A549 (cell line): ENCODE measurements at regions not wholly inside any gene's neighbourhood (a gene's known extent, or its start where the extent isn't known, plus 50 kb on each side); places are given as distances from the start of the nearest gene placed in this dataset.

Source experiments
- ATAC-seq, 2 experiments: fragments of 200-7000 bp in 1 of 2; fragments of >200 bp in 1 of 2; cut with Nextera tagmentation in 1 of 2; cut with Tn5 transposase in 1 of 2; 3 replicates each; pipeline versions ENCODE4 v1.8.0 to v1.9.1; 2018 to 2020; ENCODE audit warnings: mild to moderate bottlenecking in 1 of 2, moderate library complexity in 1 of 2
- CTCF ChIA-PET: fragments of 300-600 bp; sonication (Branson Sonifier 250); formaldehyde crosslinking; extraction: SDS; loops from one replicate; lab custom pipeline; 2021; ENCODE audit warnings: antibody characterized with exemption, inconsistent platforms; lab: Yijun Ruan, JAX
- POLR2A ChIA-PET: fragments of 350-600 bp; formaldehyde crosslinking; extraction: SDS; loops from one replicate; lab custom pipeline; 2021; ENCODE audit warnings: antibody characterized with exemption, inconsistent platforms; lab: Yijun Ruan, JAX
- DNase-seq, 2 experiments: peaks; one replicate each; pipeline versions ENCODE4 v3.0.0 to v3.0.0-alpha.2; 2011 to 2016; ENCODE audit warnings: low read depth in 1 of 2, low spot score in 1 of 2
- FAIRE-seq: peaks from 2 replicates; lab custom pipeline; 2011; peaks lifted over from hg19 to GRCh38; lab: Jason Lieb, UNC
- H3K27ac ChIP-seq, 2 experiments: fragments of >200 bp; sonication (Bioruptor Twin); formaldehyde crosslinking; 3 replicates each; pipeline ENCODE4 v1.5.1; 2016 to 2017
- H3K4me1 ChIP-seq: fragments of >200 bp; sonication (Bioruptor Twin); formaldehyde crosslinking; 3 replicates; pipeline ENCODE4 v1.6.1; 2016
- H3K4me2 ChIP-seq: fragments of >200 bp; sonication (Bioruptor Twin); formaldehyde crosslinking; 3 replicates; pipeline ENCODE4 v1.6.1; 2016
- H3K4me3 ChIP-seq: fragments of >200 bp; sonication (Bioruptor Twin); formaldehyde crosslinking; 3 replicates; pipeline ENCODE4 v1.5.1; 2016
- H3K9me3 ChIP-seq: fragments of >200 bp; sonication (Bioruptor Twin); formaldehyde crosslinking; 3 replicates; pipeline ENCODE4 v1.6.1; 2016
- BHLHE40 ChIP-seq: IDR thresholded peaks from 2 replicates; pipeline ENCODE4 v1.6.1; 2012; ENCODE audit warnings: low read depth, low read length, inconsistent platforms
- CBX8 ChIP-seq: fragments of 200-600 bp; sonication (generic); IDR thresholded peaks from 2 replicates; pipeline ENCODE4 v1.6.1; 2016
- CEBPB ChIP-seq, 2 experiments: fragments of >200 bp in 1 of 2; sonication (Bioruptor Twin) in 1 of 2; formaldehyde crosslinking in 1 of 2; IDR thresholded peaks; 2 replicates each; pipeline ENCODE4 v1.6.1; 2012 to 2016
- CHD2 ChIP-seq: fragments of 150-350 bp; IDR thresholded peaks from 2 replicates; pipeline ENCODE4 v1.6.1; 2014; ENCODE audit warnings: low read length; ENCODE audit not compliant: partially characterized antibody
- ESRRA ChIP-seq: fragments of 150-350 bp; IDR thresholded peaks from 2 replicates; pipeline ENCODE4 v1.6.1; 2014; ENCODE audit warnings: mild to moderate bottlenecking, low read length, borderline replicate concordance
- FOSL2 ChIP-seq, 2 experiments: fragments of 450-650 bp in 1 of 2; fragments of >200 bp in 1 of 2; sonication (Bioruptor Twin) in 1 of 2; formaldehyde crosslinking; IDR thresholded peaks; 2 replicates each; pipeline versions ENCODE4 v1.5.0 to v1.6.1; 2016 to 2020; ENCODE audit warnings: mild to moderate bottlenecking in 1 of 2, moderate library complexity in 1 of 2
- GATA3 ChIP-seq: IDR thresholded peaks from 2 replicates; pipeline ENCODE4 v1.6.1; 2012; ENCODE audit warnings: borderline replicate concordance
- HOXB13 ChIP-seq: fragments of 250-450 bp; sonication (Bioruptor Pico); IDR thresholded peaks from 2 replicates; pipeline ENCODE4 v1.5.0; 2020; ENCODE audit warnings: low read depth, mild to moderate bottlenecking, moderate library complexity
- JUN ChIP-seq, 2 experiments: fragments of >200 bp; sonication (Bioruptor Twin); formaldehyde crosslinking; IDR thresholded peaks; 2 replicates in 1 of 2; 3 replicates in 1 of 2; pipeline ENCODE4 v1.6.1; 2016 to 2017
- KDM5A ChIP-seq: fragments of 200-600 bp; sonication (generic); IDR thresholded peaks from 2 replicates; pipeline ENCODE4 v1.6.1; 2016; ENCODE audit warnings: antibody characterized with exemption, mild to moderate bottlenecking
- MAFK ChIP-seq: fragments of 450-650 bp; IDR thresholded peaks from 2 replicates; pipeline ENCODE4 v1.6.1; 2014; ENCODE audit not compliant: partially characterized antibody
- NFE2L2 ChIP-seq: fragments of 150-350 bp; conservative IDR thresholded peaks from 2 replicates; pipeline ENCODE4 v1.6.1; 2014; ENCODE audit warnings: low read length
- NR3C1 ChIP-seq: fragments of >200 bp; sonication (Bioruptor Twin); formaldehyde crosslinking; IDR thresholded peaks from 3 replicates; pipeline ENCODE4 v1.6.1; 2017
- POLR2AphosphoS2 ChIP-seq: conservative IDR thresholded peaks from 2 replicates; pipeline ENCODE4 v1.6.1; 2012; ENCODE audit warnings: low read length, improper control_type of control experiment, inconsistent platforms
- RFX5 ChIP-seq: fragments of 450-650 bp; IDR thresholded peaks from 2 replicates; pipeline ENCODE4 v1.7.1; 2014; ENCODE audit warnings: antibody characterized with exemption, mild to moderate bottlenecking, moderate library complexity
- RNF2 ChIP-seq: fragments of 200-600 bp; sonication (generic); IDR thresholded peaks from 2 replicates; pipeline ENCODE4 v1.6.1; 2016; ENCODE audit warnings: low read depth, mild to moderate bottlenecking, antibody characterized with exemption, moderate library complexity, borderline replicate concordance
- SREBF2 ChIP-seq: fragments of 450-650 bp; IDR thresholded peaks from 2 replicates; pipeline ENCODE4 v1.6.1; 2014; ENCODE audit warnings: mild to moderate bottlenecking, moderate library complexity
- TFCP2L1 ChIP-seq: fragments of 250-450 bp; sonication (Bioruptor Pico); IDR thresholded peaks from 2 replicates; pipeline ENCODE4 v1.5.0; 2021; ENCODE audit warnings: mild to moderate bottlenecking
- ZC3H11A ChIP-seq: fragments of 450-650 bp; IDR thresholded peaks from 2 replicates; pipeline ENCODE4 v1.6.1; 2014; ENCODE audit warnings: antibody characterized with exemption, mild to moderate bottlenecking
- ZFP36 ChIP-seq: fragments of 450-650 bp; IDR thresholded peaks from 2 replicates; pipeline ENCODE4 v1.6.1; 2014; ENCODE audit warnings: borderline replicate concordance; ENCODE audit not compliant: partially characterized antibody
- ZNF302 ChIP-seq: fragments of 250-450 bp; sonication (Bioruptor Pico); IDR thresholded peaks from 2 replicates; pipeline ENCODE4 v1.9.0; 2021; ENCODE audit warnings: inconsistent platforms, mild to moderate bottlenecking, moderate library complexity
- ZSCAN20 ChIP-seq: fragments of 250-450 bp; sonication (Bioruptor Pico); IDR thresholded peaks from 2 replicates; pipeline ENCODE4 v1.8.0; 2022; ENCODE audit warnings: mild to moderate bottlenecking, moderate library complexity
- WGBS: methylation state at CpG from one replicate; pipeline ENCODE4 v1.1.6; 2017; ENCODE audit errors: missing lambda C conversion rate; 5-methylcytosine and 5-hydroxymethylcytosine counted together
- TF ChIP-seq, protein P1 (sequence below): fragments of >200 bp; sonication (Bioruptor Twin); formaldehyde crosslinking; IDR thresholded peaks from 3 replicates; pipeline ENCODE4 v1.5.1; 2016
- TF ChIP-seq, protein P2 (sequence below): fragments of 450-650 bp; IDR thresholded peaks from 2 replicates; pipeline ENCODE4 v1.6.1; 2014; ENCODE audit warnings: antibody characterized with exemption
- TF ChIP-seq, protein P3 (sequence below): fragments of 150-350 bp; IDR thresholded peaks from 2 replicates; pipeline ENCODE4 v1.6.1; 2014; ENCODE audit warnings: low read depth, mild to moderate bottlenecking, low read length
- TF ChIP-seq, protein P4 (sequence below): IDR thresholded peaks from 2 replicates; pipeline ENCODE4 v1.6.1; 2012
- TF ChIP-seq, protein P5 (sequence below): fragments of 200-600 bp; sonication (generic); IDR thresholded peaks from 2 replicates; pipeline ENCODE4 v1.6.1; 2016; ENCODE audit warnings: antibody characterized with exemption, mild to moderate bottlenecking, moderate library complexity

DNA sequence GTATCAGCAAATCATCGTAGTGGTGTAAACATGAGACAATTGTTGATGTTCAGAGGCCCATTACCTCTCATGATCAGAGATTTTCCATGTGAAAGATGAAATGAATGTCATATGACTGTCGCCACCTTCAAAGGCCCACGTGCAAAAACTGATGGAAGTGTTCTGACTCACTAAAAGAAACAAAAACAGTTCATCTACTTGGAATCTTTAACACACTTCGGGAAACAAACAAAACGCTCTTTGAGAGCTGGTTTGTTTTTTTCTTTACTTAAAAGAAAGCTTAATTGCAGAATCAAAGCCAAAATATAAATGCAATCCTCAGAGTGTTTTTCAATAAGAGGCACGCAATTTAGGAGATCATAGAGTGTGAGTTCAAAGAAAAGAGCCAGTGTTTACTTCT is 100.8 kb downstream of the PLPPR4 start:
- ATAC-seq = no peak
- WGBS = 23% methylated on average over 6 of the region's 6 CpGs
- no peak overlapping the region for H3K27ac ChIP-seq
- ChIA-PET POLR2A (no interaction called here), CTCF (no interaction called here)
- FAIRE-seq = no peak
- no peaks in the 10 kb centered on the region for H3K9me3 ChIP-seq
- H3K4me2 ChIP-seq = no peak overlapping the region
- no peaks in the 10 kb centered on the region for H3K4me1 ChIP-seq
- DNase-seq = no peak
- no peak overlapping the region for H3K4me3 ChIP-seq
- TF ChIP-seq, protein P1, sequence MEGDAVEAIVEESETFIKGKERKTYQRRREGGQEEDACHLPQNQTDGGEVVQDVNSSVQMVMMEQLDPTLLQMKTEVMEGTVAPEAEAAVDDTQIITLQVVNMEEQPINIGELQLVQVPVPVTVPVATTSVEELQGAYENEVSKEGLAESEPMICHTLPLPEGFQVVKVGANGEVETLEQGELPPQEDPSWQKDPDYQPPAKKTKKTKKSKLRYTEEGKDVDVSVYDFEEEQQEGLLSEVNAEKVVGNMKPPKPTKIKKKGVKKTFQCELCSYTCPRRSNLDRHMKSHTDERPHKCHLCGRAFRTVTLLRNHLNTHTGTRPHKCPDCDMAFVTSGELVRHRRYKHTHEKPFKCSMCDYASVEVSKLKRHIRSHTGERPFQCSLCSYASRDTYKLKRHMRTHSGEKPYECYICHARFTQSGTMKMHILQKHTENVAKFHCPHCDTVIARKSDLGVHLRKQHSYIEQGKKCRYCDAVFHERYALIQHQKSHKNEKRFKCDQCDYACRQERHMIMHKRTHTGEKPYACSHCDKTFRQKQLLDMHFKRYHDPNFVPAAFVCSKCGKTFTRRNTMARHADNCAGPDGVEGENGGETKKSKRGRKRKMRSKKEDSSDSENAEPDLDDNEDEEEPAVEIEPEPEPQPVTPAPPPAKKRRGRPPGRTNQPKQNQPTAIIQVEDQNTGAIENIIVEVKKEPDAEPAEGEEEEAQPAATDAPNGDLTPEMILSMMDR = no peak
- TF ChIP-seq NFE2L2 (no peak), BHLHE40 (no peak), KDM5A (no peak), TFCP2L1 (CRISPR knock-in tag) (no peak), ESRRA (no peak), POLR2AphosphoS2 (no peak), ZC3H11A (no peak), FOSL2 (IDR thresholded peaks at IDR 0.05) (no peak), FOSL2 (CRISPR knock-in tag; IDR thresholded peaks at IDR 0.05) (no peak), RNF2 (no peak), JUN (IDR thresholded peaks at IDR 0.05) (no peak), NR3C1 (no peak)
- TF ChIP-seq, protein P2, sequence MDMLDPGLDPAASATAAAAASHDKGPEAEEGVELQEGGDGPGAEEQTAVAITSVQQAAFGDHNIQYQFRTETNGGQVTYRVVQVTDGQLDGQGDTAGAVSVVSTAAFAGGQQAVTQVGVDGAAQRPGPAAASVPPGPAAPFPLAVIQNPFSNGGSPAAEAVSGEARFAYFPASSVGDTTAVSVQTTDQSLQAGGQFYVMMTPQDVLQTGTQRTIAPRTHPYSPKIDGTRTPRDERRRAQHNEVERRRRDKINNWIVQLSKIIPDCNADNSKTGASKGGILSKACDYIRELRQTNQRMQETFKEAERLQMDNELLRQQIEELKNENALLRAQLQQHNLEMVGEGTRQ = no peak
- TF ChIP-seq, all 56 proteins: peak for 0

DNA sequence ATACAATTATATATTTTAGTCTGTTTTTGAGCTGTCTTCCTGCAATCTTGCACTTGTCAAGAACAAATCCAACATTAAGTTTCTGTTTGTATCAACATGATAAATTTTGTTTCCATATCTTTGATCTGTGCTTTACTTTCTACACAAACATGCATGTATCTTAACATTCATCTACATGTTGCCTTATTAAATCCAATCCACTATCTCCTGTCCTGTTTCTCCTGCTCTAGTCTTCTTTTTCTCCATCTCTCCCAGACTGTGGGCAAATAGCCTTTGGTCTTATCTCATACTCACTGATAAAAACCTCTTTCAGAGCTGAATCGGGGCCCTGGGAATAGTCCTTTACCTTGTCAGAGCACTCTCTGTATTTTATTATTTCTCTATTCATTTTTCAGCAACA is 101.3 kb downstream of the PLPPR4 start:
- CTCF ChIA-PET = no interaction called here
- Histone ChIP-seq H3K27ac (no peak overlapping the region), H3K4me3 (no peak overlapping the region), H3K9me3 (no peaks in the 10 kb centered on the region), H3K4me1 (no peaks in the 10 kb centered on the region), H3K4me2 (no peak overlapping the region)
- FAIRE-seq (no peak), ATAC-seq (no peak), DNase-seq (no peak)
- POLR2A ChIA-PET = no interaction called here
- WGBS = 10% methylated on average over 1 of the region's 1 CpG
- TF ChIP-seq CBX8 (no peak), POLR2AphosphoS2 (no peak)
- TF ChIP-seq, protein P3, sequence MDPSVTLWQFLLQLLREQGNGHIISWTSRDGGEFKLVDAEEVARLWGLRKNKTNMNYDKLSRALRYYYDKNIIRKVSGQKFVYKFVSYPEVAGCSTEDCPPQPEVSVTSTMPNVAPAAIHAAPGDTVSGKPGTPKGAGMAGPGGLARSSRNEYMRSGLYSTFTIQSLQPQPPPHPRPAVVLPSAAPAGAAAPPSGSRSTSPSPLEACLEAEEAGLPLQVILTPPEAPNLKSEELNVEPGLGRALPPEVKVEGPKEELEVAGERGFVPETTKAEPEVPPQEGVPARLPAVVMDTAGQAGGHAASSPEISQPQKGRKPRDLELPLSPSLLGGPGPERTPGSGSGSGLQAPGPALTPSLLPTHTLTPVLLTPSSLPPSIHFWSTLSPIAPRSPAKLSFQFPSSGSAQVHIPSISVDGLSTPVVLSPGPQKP = no peak

DNA sequence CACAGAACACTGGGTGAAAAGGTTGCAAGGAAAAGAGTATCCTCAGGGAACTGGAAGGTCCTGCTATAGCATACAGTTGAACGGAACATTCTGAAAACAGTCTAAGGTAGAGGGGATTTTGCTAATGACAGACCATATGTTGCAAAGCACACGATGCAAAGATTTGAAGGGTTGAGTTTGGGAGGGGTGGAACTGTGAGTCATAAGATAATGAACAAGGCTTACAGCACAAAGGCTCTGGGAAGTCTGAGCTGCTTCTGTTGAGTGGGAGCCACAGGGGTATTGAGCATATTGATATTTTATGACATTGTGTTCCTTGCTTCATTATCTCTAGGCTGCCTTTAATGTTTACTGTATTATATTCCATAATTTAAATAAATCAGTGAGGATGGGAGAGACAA is 104.9 kb downstream of the PLPPR4 start:
- Histone ChIP-seq H3K9me3 (no peaks in the 10 kb centered on the region), H3K4me3 (no peak overlapping the region), H3K4me2 (no peak overlapping the region), H3K27ac (no peak overlapping the region), H3K4me1 (no peaks in the 10 kb centered on the region)
- POLR2A ChIA-PET = no interaction called here
- CTCF ChIA-PET = no interaction called here
- no peak for DNase-seq
- 0% methylated on average over 1 of the region's 2 CpGs for WGBS
- no peak for ATAC-seq
- FAIRE-seq = no peak
- no peak for TF ChIP-seq RFX5
- no peak for TF ChIP-seq MAFK
- TF ChIP-seq ZSCAN20 = no peak
- TF ChIP-seq TFCP2L1 (CRISPR knock-in tag) = no peak
- no peak for TF ChIP-seq ZFP36
- no peak for TF ChIP-seq SREBF2
- TF ChIP-seq, protein P4, sequence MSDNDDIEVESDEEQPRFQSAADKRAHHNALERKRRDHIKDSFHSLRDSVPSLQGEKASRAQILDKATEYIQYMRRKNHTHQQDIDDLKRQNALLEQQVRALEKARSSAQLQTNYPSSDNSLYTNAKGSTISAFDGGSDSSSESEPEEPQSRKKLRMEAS = no peak
- no peak for TF ChIP-seq CHD2
- no peak for TF ChIP-seq HOXB13
- TF ChIP-seq ZNF302 (CRISPR knock-in tag) = no peak
- TF ChIP-seq, protein P5, sequence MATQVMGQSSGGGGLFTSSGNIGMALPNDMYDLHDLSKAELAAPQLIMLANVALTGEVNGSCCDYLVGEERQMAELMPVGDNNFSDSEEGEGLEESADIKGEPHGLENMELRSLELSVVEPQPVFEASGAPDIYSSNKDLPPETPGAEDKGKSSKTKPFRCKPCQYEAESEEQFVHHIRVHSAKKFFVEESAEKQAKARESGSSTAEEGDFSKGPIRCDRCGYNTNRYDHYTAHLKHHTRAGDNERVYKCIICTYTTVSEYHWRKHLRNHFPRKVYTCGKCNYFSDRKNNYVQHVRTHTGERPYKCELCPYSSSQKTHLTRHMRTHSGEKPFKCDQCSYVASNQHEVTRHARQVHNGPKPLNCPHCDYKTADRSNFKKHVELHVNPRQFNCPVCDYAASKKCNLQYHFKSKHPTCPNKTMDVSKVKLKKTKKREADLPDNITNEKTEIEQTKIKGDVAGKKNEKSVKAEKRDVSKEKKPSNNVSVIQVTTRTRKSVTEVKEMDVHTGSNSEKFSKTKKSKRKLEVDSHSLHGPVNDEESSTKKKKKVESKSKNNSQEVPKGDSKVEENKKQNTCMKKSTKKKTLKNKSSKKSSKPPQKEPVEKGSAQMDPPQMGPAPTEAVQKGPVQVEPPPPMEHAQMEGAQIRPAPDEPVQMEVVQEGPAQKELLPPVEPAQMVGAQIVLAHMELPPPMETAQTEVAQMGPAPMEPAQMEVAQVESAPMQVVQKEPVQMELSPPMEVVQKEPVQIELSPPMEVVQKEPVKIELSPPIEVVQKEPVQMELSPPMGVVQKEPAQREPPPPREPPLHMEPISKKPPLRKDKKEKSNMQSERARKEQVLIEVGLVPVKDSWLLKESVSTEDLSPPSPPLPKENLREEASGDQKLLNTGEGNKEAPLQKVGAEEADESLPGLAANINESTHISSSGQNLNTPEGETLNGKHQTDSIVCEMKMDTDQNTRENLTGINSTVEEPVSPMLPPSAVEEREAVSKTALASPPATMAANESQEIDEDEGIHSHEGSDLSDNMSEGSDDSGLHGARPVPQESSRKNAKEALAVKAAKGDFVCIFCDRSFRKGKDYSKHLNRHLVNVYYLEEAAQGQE = no peak
- TF ChIP-seq GATA3 = no peak
- TF ChIP-seq CEBPB (IDR thresholded peaks at IDR 0.05) = no peak
- TF ChIP-seq ZC3H11A = no peak
- TF ChIP-seq NFE2L2 = no peak
- no peak for TF ChIP-seq BHLHE40
